ENCODE measurements at regions not wholly inside any gene's neighbourhood (a gene's known extent, or its start where the extent isn't known, plus 50 kb on each side); places are given as distances from the start of the nearest gene placed in this dataset.

- TF ChIP-seq CTCF (IDR thresholded peaks at IDR 0.05; ENCODE audit: insufficient read depth, low read length, poor library complexity, severe bottlenecking) (no peak), EZH2phosphoT487 (conservative IDR thresholded peaks at IDR 0.05; ENCODE audit: low read length) (no peak)
Measured at GRCh38 chr22:22976033-22976922, 88.7 kb downstream of the IGLL5 start.
